NCI-H1105 (cell line): ENCODE measurements at regions not wholly inside any gene's neighbourhood (a gene's known extent, or its start where the extent isn't known, plus 50 kb on each side); places are given as distances from the start of the nearest gene placed in this dataset.

Source experiments
- DNase-seq: peaks from one replicate; lab custom pipeline; 2025; lab: John Stamatoyannopoulos, UW

- DNase-seq = no peak
Observed at GRCh38 chr3:64888165-64888564, 200.4 kb upstream of the ADAMTS9 start.

- DNase-seq = no peak
Observed at GRCh38 chr3:64885055-64885454, 197.3 kb upstream of the ADAMTS9 start.

GRCh38 chr3:64884536-64884935 lies 196.7 kb upstream of the ADAMTS9 start:
- no peak for DNase-seq

- DNase-seq = no peak
Observed at GRCh38 chr3:64880916-64881315, 193.1 kb upstream of the ADAMTS9 start.

- DNase-seq = no peak
Observed at GRCh38 chr3:64878362-64878761, 190.6 kb upstream of the ADAMTS9 start.

- no peak for DNase-seq
Observed at GRCh38 chr3:64873400-64873799, 185.6 kb upstream of the ADAMTS9 start.

- DNase-seq = no peak
Observed at GRCh38 chr3:64872345-64872744, 184.5 kb upstream of the ADAMTS9 start.

- no peak for DNase-seq
Observed at GRCh38 chr3:64871834-64872249, 184.0 kb upstream of the ADAMTS9 start.

GRCh38 chr3:64870876-64871646 lies 183.3 kb upstream of the ADAMTS9 start:
- DNase-seq = no peak

- no peak for DNase-seq
Observed at GRCh38 chr3:64867224-64867623, 179.4 kb upstream of the ADAMTS9 start.

GRCh38 chr3:64865839-64866570 lies 178.2 kb upstream of the ADAMTS9 start:
- DNase-seq = no peak

- no peak for DNase-seq
Observed at GRCh38 chr3:64863226-64864212, 175.7 kb upstream of the ADAMTS9 start.

- DNase-seq = no peak
Observed at GRCh38 chr3:64861684-64862083, 173.9 kb upstream of the ADAMTS9 start.

GRCh38 chr3:64860536-64860870 lies 172.7 kb upstream of the ADAMTS9 start:
- no peak for DNase-seq

- DNase-seq = no peak
Observed at GRCh38 chr3:64859625-64860535, 172.1 kb upstream of the ADAMTS9 start.

GRCh38 chr3:64856977-64857516 lies 169.2 kb upstream of the ADAMTS9 start:
- no peak for DNase-seq

- no peak for DNase-seq
Observed at GRCh38 chr3:64856106-64856505, 168.3 kb upstream of the ADAMTS9 start.

- DNase-seq = no peak
Observed at GRCh38 chr3:64853456-64853855, 165.7 kb upstream of the ADAMTS9 start.

GRCh38 chr3:64852738-64853137 lies 164.9 kb upstream of the ADAMTS9 start:
- DNase-seq = no peak

GRCh38 chr3:64848822-64849221 lies 161.0 kb upstream of the ADAMTS9 start:
- no peak for DNase-seq
